Liver (tissue), 8 donors: ENCODE measurements at regions not wholly inside any gene's neighbourhood (a gene's known extent, or its start where the extent isn't known, plus 50 kb on each side); places are given as distances from the start of the nearest gene placed in this dataset.

Experiments used
- DNase-seq: peaks from one replicate; pipeline ENCODE4 v3.0.0-alpha.2; 2017; ENCODE audit warnings: low spot score
- H3K27ac ChIP-seq, 2 donors: one replicate each; pipeline ENCODE4 v1.7.0; 2013; ENCODE audit warnings: inconsistent platforms in 2 of 2, low read length in 2 of 2, control low read depth in 1 of 2, low read depth in 1 of 2, mild to moderate bottlenecking in 1 of 2
- H3K27me3 ChIP-seq, 4 donors: one replicate each; pipeline versions ENCODE4 v1.6.1 to v1.7.0; 2013; ENCODE audit warnings: low read length in 3 of 4, inconsistent platforms in 1 of 4, mild to moderate bottlenecking in 1 of 4, moderate library complexity in 1 of 4; ENCODE audit not compliant: control insufficient read depth in 4 of 4, insufficient read depth in 4 of 4
- H3K36me3 ChIP-seq, 4 donors: one replicate each; pipeline versions ENCODE4 v1.6.1 to v1.7.0; 2013; ENCODE audit warnings: low read length in 3 of 4, mild to moderate bottlenecking in 3 of 4, low read depth in 1 of 4, moderate library complexity in 1 of 4; ENCODE audit not compliant: control insufficient read depth in 4 of 4, insufficient read depth in 3 of 4
- H3K4me1 ChIP-seq, 4 donors: one replicate each; pipeline versions ENCODE4 v1.6.1 to v1.7.0; 2013; ENCODE audit warnings: low read length in 3 of 4, mild to moderate bottlenecking in 3 of 4, moderate library complexity in 1 of 4; ENCODE audit not compliant: control insufficient read depth in 4 of 4, insufficient read depth in 4 of 4
- H3K4me3 ChIP-seq, 3 donors: one replicate each; pipeline versions ENCODE4 v1.6.1 to v1.7.0; 2013; ENCODE audit warnings: low read length in 3 of 3, control low read depth in 1 of 3, low read depth in 1 of 3, mild to moderate bottlenecking in 1 of 3
- H3K9ac ChIP-seq, 2 donors: one replicate each; pipeline ENCODE4 v1.7.0; 2013; ENCODE audit warnings: low read length in 2 of 2, mild to moderate bottlenecking in 2 of 2, moderate library complexity in 2 of 2, control low read depth in 1 of 2, low read depth in 1 of 2
- H3K9me3 ChIP-seq, 4 donors: one replicate each; pipeline versions ENCODE4 v1.6.1 to v1.7.0; 2013; ENCODE audit warnings: low read length in 3 of 4; ENCODE audit not compliant: control insufficient read depth in 4 of 4
- EGR1 ChIP-seq, 2 donors: IDR thresholded peaks; 2 replicates each; pipeline ENCODE4 v1.6.1; 2016 to 2018; ENCODE audit warnings: antibody characterized with exemption in 2 of 2, low read depth in 2 of 2
- FOXA1 ChIP-seq: IDR thresholded peaks from 2 replicates; pipeline ENCODE4 v1.6.1; 2016; ENCODE audit warnings: antibody characterized with exemption
- FOXA2 ChIP-seq: IDR thresholded peaks from 2 replicates; pipeline ENCODE4 v1.6.1; 2016; ENCODE audit warnings: antibody characterized with exemption
- GABPA ChIP-seq, 2 donors: IDR thresholded peaks in 1 of 2; conservative IDR thresholded peaks in 1 of 2; 2 replicates each; pipeline ENCODE4 v1.6.1; 2016; ENCODE audit warnings: antibody characterized with exemption in 2 of 2, mild to moderate bottlenecking in 1 of 2, moderate library complexity in 1 of 2
- HNF4A ChIP-seq, 2 donors: conservative IDR thresholded peaks; 2 replicates each; pipeline ENCODE4 v1.6.1; 2016; ENCODE audit warnings: antibody characterized with exemption in 2 of 2, mild to moderate bottlenecking in 2 of 2
- JUND ChIP-seq, 2 donors: IDR thresholded peaks; 2 replicates each; pipeline ENCODE4 v1.6.1; 2016; ENCODE audit warnings: antibody characterized with exemption in 2 of 2
- RXRA ChIP-seq, 2 donors: IDR thresholded peaks; 2 replicates each; pipeline ENCODE4 v1.6.1; 2017 to 2018; ENCODE audit warnings: antibody characterized with exemption in 2 of 2, mild to moderate bottlenecking in 1 of 2
- SP1 ChIP-seq: IDR thresholded peaks from 2 replicates; pipeline ENCODE4 v1.6.1; 2018; ENCODE audit warnings: antibody characterized with exemption, mild to moderate bottlenecking
- TAF1 ChIP-seq: conservative IDR thresholded peaks from 2 replicates; pipeline ENCODE4 v1.6.1; 2016; ENCODE audit warnings: antibody characterized with exemption, mild to moderate bottlenecking
- YY1 ChIP-seq: IDR thresholded peaks from 2 replicates; pipeline ENCODE4 v1.6.1; 2016; ENCODE audit warnings: antibody characterized with exemption, mild to moderate bottlenecking
- WGBS: extraction: QIAGEN DNeasy Blood & Tissue Kit; methylation state at CpG from one replicate; pipeline ENCODE4 v1.1.7; 2013; 5-methylcytosine and 5-hydroxymethylcytosine counted together
- TF ChIP-seq, protein P1 (sequence below): IDR thresholded peaks from 2 replicates; pipeline ENCODE4 v1.6.1; 2016; ENCODE audit warnings: antibody characterized with exemption
- TF ChIP-seq, protein P2 (sequence below): fragments of 150-350 bp; IDR thresholded peaks from 2 replicates; pipeline ENCODE4 v1.5.1; 2017; ENCODE audit warnings: improper control_type of control experiment, low read depth, low read length; ENCODE audit not compliant: missing input control
- TF ChIP-seq, protein P3 (sequence below): IDR thresholded peaks from 2 replicates; pipeline ENCODE4 v1.6.1; 2016; ENCODE audit warnings: antibody characterized with exemption, mild to moderate bottlenecking
- donor health status: healthy.
- donor health status: healthy.
- donor health status: healthy.
- donor health status: healthy.
- donor health status: healthy.

DNA sequence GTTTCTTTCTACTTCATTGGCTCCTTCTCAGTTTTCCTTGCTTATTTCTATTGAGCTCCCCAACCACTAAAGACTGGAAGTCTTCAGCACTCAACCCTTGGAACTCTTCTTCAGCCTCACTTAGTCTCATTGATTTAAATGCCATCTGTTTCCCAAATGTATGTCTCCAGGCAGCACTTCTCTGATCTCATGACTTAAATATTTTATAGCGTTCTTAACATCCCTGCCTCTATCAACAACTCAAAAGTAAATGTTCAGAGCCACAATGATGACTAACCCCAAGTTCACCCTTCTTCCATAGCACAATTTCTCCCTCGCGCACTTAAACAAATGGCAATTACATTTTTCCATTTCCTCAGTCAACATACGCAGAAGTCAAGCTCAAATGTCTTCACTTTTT, 1393.3 kb downstream of the ARAP2 start (continued):
- no peak for TF ChIP-seq FOXA2
- TF ChIP-seq FOXA1, result no peak
- TF ChIP-seq HNF4A (conservative IDR thresholded peaks at IDR 0.05), result no peak
- no peak for TF ChIP-seq JUND (IDR thresholded peaks at IDR 0.05)
- TF ChIP-seq, protein P1, sequence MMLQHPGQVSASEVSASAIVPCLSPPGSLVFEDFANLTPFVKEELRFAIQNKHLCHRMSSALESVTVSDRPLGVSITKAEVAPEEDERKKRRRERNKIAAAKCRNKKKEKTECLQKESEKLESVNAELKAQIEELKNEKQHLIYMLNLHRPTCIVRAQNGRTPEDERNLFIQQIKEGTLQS, result no peak

DNA sequence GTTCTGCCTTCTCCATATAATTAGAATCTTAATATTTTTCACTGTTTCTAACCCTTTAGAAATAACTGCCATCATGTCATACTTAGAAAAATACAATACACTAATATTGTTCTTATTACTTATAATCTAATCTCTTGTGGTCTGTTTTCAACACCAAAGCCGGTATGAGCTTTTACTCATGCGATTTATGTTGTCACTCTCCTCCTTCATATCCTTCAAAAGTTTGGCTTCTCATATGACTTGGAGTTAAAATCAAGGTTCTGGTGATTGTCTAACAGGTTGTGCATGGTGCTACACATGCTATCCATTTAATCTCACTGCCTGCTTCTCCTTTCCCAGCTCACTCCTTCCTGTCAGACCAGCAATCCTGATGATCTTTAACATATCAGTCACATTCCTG, 1392.9 kb downstream of the ARAP2 start:
- WGBS, result 93% methylated on average over 2 of the region's 2 CpGs
- H3K27ac ChIP-seq, result no peak overlapping the region
- H3K27me3 ChIP-seq, result no peaks in the 10 kb centered on the region
- no peaks in the 10 kb centered on the region for H3K36me3 ChIP-seq
- TF ChIP-seq, protein P2, sequence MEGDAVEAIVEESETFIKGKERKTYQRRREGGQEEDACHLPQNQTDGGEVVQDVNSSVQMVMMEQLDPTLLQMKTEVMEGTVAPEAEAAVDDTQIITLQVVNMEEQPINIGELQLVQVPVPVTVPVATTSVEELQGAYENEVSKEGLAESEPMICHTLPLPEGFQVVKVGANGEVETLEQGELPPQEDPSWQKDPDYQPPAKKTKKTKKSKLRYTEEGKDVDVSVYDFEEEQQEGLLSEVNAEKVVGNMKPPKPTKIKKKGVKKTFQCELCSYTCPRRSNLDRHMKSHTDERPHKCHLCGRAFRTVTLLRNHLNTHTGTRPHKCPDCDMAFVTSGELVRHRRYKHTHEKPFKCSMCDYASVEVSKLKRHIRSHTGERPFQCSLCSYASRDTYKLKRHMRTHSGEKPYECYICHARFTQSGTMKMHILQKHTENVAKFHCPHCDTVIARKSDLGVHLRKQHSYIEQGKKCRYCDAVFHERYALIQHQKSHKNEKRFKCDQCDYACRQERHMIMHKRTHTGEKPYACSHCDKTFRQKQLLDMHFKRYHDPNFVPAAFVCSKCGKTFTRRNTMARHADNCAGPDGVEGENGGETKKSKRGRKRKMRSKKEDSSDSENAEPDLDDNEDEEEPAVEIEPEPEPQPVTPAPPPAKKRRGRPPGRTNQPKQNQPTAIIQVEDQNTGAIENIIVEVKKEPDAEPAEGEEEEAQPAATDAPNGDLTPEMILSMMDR, result no peak
- TF ChIP-seq EGR1 (IDR thresholded peaks at IDR 0.05; ENCODE audit: low read depth in 2 of 2) (no peak), FOXA2 (no peak), RXRA (IDR thresholded peaks at IDR 0.05) (no peak), TAF1 (no peak), SP1 (no peak), FOXA1 (no peak)
- TF ChIP-seq, protein P1, result no peak
- no peaks in the 10 kb centered on the region for H3K9me3 ChIP-seq
- no peak overlapping the region for H3K9ac ChIP-seq
- no peak overlapping the region for H3K4me3 ChIP-seq
- no peak for DNase-seq
- no peaks in the 10 kb centered on the region for H3K4me1 ChIP-seq

DNA sequence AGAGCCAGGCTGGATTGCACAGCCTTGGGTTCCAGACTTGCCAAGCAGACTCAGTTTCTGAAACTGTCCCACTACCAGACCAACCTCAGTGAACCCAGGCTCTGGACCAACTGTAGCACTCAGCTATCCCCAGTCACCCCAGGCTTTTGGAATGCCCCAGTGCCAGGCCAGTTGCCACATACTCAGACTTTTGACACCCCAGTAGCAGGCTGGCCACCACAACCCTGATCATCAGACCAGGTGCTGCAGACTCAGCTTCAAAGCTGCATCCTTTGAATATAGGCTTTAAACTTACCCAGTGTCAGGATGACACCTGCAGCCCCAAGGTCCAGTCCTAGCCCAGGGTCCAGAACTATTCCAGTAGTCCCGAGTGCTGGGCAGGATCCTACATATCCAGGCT, 1389.9 kb downstream of the ARAP2 start:
- no peaks in the 10 kb centered on the region for H3K9me3 ChIP-seq
- WGBS, result 46% methylated on average over 1 of the region's 1 CpG
- DNase-seq, result no peak
- no peak overlapping the region for H3K9ac ChIP-seq
- H3K27me3 ChIP-seq, result no peaks in the 10 kb centered on the region
- TF ChIP-seq, protein P3, sequence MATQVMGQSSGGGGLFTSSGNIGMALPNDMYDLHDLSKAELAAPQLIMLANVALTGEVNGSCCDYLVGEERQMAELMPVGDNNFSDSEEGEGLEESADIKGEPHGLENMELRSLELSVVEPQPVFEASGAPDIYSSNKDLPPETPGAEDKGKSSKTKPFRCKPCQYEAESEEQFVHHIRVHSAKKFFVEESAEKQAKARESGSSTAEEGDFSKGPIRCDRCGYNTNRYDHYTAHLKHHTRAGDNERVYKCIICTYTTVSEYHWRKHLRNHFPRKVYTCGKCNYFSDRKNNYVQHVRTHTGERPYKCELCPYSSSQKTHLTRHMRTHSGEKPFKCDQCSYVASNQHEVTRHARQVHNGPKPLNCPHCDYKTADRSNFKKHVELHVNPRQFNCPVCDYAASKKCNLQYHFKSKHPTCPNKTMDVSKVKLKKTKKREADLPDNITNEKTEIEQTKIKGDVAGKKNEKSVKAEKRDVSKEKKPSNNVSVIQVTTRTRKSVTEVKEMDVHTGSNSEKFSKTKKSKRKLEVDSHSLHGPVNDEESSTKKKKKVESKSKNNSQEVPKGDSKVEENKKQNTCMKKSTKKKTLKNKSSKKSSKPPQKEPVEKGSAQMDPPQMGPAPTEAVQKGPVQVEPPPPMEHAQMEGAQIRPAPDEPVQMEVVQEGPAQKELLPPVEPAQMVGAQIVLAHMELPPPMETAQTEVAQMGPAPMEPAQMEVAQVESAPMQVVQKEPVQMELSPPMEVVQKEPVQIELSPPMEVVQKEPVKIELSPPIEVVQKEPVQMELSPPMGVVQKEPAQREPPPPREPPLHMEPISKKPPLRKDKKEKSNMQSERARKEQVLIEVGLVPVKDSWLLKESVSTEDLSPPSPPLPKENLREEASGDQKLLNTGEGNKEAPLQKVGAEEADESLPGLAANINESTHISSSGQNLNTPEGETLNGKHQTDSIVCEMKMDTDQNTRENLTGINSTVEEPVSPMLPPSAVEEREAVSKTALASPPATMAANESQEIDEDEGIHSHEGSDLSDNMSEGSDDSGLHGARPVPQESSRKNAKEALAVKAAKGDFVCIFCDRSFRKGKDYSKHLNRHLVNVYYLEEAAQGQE, result no peak
- TF ChIP-seq JUND (IDR thresholded peaks at IDR 0.05) (no peak), YY1 (no peak), GABPA (IDR thresholded peaks at IDR 0.05 in 1 of 2, conservative IDR thresholded peaks at IDR 0.05 in 1 of 2) (no peak), FOXA2 (no peak)
- H3K27ac ChIP-seq, result no peak overlapping the region
- H3K4me1 ChIP-seq, result no peaks in the 10 kb centered on the region
- no peak overlapping the region for H3K4me3 ChIP-seq
- no peaks in the 10 kb centered on the region for H3K36me3 ChIP-seq
